ENCODE measurements at regions not wholly inside any gene's neighbourhood (a gene's known extent, or its start where the extent isn't known, plus 50 kb on each side); places are given as distances from the start of the nearest gene placed in this dataset.

GRCh38 chr7:25790963-25791362, 361.0 kb upstream of the NFE2L3 start:
- H3K4me1 ChIP-seq (ENCODE audit: low read length) = peaks cover 2% of the 10 kb centered on the region; the same call in 1 of the 2 replicates
- no peaks in the 10 kb centered on the region for H3K79me2 ChIP-seq (ENCODE audit: low read length)
- no peak overlapping the region for H3K4me2 ChIP-seq (ENCODE audit: low read depth, low read length, poor library complexity, severe bottlenecking)
- no peak overlapping the region for H3K27ac ChIP-seq (ENCODE audit: low read length)
- H4K20me1 ChIP-seq (ENCODE audit: insufficient read depth, low read depth, low read length) = no peaks in the 10 kb centered on the region
- no peaks in the 10 kb centered on the region for H3K9me3 ChIP-seq (ENCODE audit: low read length)
- no peak overlapping the region for H2AFZ ChIP-seq (ENCODE audit: low read length)
- DNase-seq = no peak
- H3K4me3 ChIP-seq (ENCODE audit: low read length) = no peak overlapping the region
- H3K36me3 ChIP-seq (ENCODE audit: insufficient read depth, low read length) = no peaks in the 10 kb centered on the region
- no peaks in the 10 kb centered on the region for H3K9me2 ChIP-seq (replicated peaks; ENCODE audit: insufficient read depth, low read length)
- no peak overlapping the region for H3K9ac ChIP-seq (ENCODE audit: low read length)
- no peaks in the 10 kb centered on the region for H3K27me3 ChIP-seq (ENCODE audit: low read length)

- Histone ChIP-seq H3K4me3 (ENCODE audit: low read length) (no peak overlapping the region), H4K20me1 (ENCODE audit: insufficient read depth, low read depth, low read length) (no peaks in the 10 kb centered on the region), H3K9ac (ENCODE audit: low read length) (no peak overlapping the region), H3K9me2 (replicated peaks; ENCODE audit: insufficient read depth, low read length) (no peaks in the 10 kb centered on the region), H3K4me1 (ENCODE audit: low read length) (peaks cover 3% of the 10 kb centered on the region; the same call in 1 of the 2 replicates), H3K27me3 (ENCODE audit: low read length) (no peaks in the 10 kb centered on the region), H3K4me2 (ENCODE audit: low read depth, low read length, poor library complexity, severe bottlenecking) (no peak overlapping the region), H3K36me3 (ENCODE audit: insufficient read depth, low read length) (no peaks in the 10 kb centered on the region), H2AFZ (ENCODE audit: low read length) (no peak overlapping the region; the same call in 1 of the 2 replicates), H3K79me2 (ENCODE audit: low read length) (no peaks in the 10 kb centered on the region), H3K9me3 (ENCODE audit: low read length) (no peaks in the 10 kb centered on the region), H3K27ac (ENCODE audit: low read length) (no peak overlapping the region)
- DNase-seq = no peak
Observed at GRCh38 chr7:25792586-25792985, 359.4 kb upstream of the NFE2L3 start.

GRCh38 chr7:25795824-25796235, 356.2 kb upstream of the NFE2L3 start:
- H3K9ac ChIP-seq (ENCODE audit: low read length) = peak overlapping the region; percentile 18; the same call in 1 of the 2 replicates
- H3K9me3 ChIP-seq (ENCODE audit: low read length) = no peaks in the 10 kb centered on the region
- H2AFZ ChIP-seq (ENCODE audit: low read length) = peak overlapping the region; percentile 77; the same call in 1 of the 2 replicates
- H4K20me1 ChIP-seq (ENCODE audit: insufficient read depth, low read depth, low read length) = no peaks in the 10 kb centered on the region
- peak overlapping the region; percentile 57 for H3K4me2 ChIP-seq (ENCODE audit: low read depth, low read length, poor library complexity, severe bottlenecking)
- H3K4me1 ChIP-seq (ENCODE audit: low read length) = peaks cover 3% of the 10 kb centered on the region; the same call in 1 of the 2 replicates
- no peak for DNase-seq
- no peaks in the 10 kb centered on the region for H3K9me2 ChIP-seq (replicated peaks; ENCODE audit: insufficient read depth, low read length)
- no peak overlapping the region for H3K27ac ChIP-seq (ENCODE audit: low read length)
- no peaks in the 10 kb centered on the region for H3K79me2 ChIP-seq (ENCODE audit: low read length)
- H3K27me3 ChIP-seq (ENCODE audit: low read length) = no peaks in the 10 kb centered on the region
- H3K4me3 ChIP-seq (ENCODE audit: low read length) = peak overlapping the region; percentile 23; the same call in 1 of the 2 replicates
- no peaks in the 10 kb centered on the region for H3K36me3 ChIP-seq (ENCODE audit: insufficient read depth, low read length)

GRCh38 chr7:25798344-25798743, 353.7 kb upstream of the NFE2L3 start:
- H3K4me1 ChIP-seq (ENCODE audit: low read length) = peaks cover 3% of the 10 kb centered on the region; the same call in 1 of the 2 replicates
- H3K4me3 ChIP-seq (ENCODE audit: low read length) = no peak overlapping the region
- no peak overlapping the region for H3K9ac ChIP-seq (ENCODE audit: low read length)
- no peaks in the 10 kb centered on the region for H3K36me3 ChIP-seq (ENCODE audit: insufficient read depth, low read length)
- no peaks in the 10 kb centered on the region for H4K20me1 ChIP-seq (ENCODE audit: insufficient read depth, low read depth, low read length)
- no peak overlapping the region for H3K27ac ChIP-seq (ENCODE audit: low read length)
- H3K79me2 ChIP-seq (ENCODE audit: low read length) = no peaks in the 10 kb centered on the region
- DNase-seq = no peak
- H3K4me2 ChIP-seq (ENCODE audit: low read depth, low read length, poor library complexity, severe bottlenecking) = no peak overlapping the region
- H3K27me3 ChIP-seq (ENCODE audit: low read length) = no peaks in the 10 kb centered on the region
- no peak overlapping the region for H2AFZ ChIP-seq (ENCODE audit: low read length)
- H3K9me3 ChIP-seq (ENCODE audit: low read length) = no peaks in the 10 kb centered on the region
- H3K9me2 ChIP-seq (replicated peaks; ENCODE audit: insufficient read depth, low read length) = no peaks in the 10 kb centered on the region

- Histone ChIP-seq H3K36me3 (ENCODE audit: insufficient read depth, low read length) (no peaks in the 10 kb centered on the region), H3K9me3 (ENCODE audit: low read length) (no peaks in the 10 kb centered on the region), H3K4me1 (ENCODE audit: low read length) (no peaks in the 10 kb centered on the region), H3K4me2 (ENCODE audit: low read depth, low read length, poor library complexity, severe bottlenecking) (no peak overlapping the region), H3K27me3 (ENCODE audit: low read length) (no peaks in the 10 kb centered on the region), H3K79me2 (ENCODE audit: low read length) (no peaks in the 10 kb centered on the region), H3K9ac (ENCODE audit: low read length) (no peak overlapping the region), H2AFZ (ENCODE audit: low read length) (no peak overlapping the region), H3K27ac (ENCODE audit: low read length) (no peak overlapping the region), H4K20me1 (ENCODE audit: insufficient read depth, low read depth, low read length) (no peaks in the 10 kb centered on the region), H3K9me2 (replicated peaks; ENCODE audit: insufficient read depth, low read length) (no peaks in the 10 kb centered on the region), H3K4me3 (ENCODE audit: low read length) (no peak overlapping the region)
- DNase-seq = no peak
Observed at GRCh38 chr7:25801214-25801613, 350.8 kb upstream of the NFE2L3 start.

- no peaks in the 10 kb centered on the region for H3K36me3 ChIP-seq (ENCODE audit: insufficient read depth, low read length)
- no peak overlapping the region for H3K4me2 ChIP-seq (ENCODE audit: low read depth, low read length, poor library complexity, severe bottlenecking)
- no peaks in the 10 kb centered on the region for H3K9me3 ChIP-seq (ENCODE audit: low read length)
- no peaks in the 10 kb centered on the region for H3K4me1 ChIP-seq (ENCODE audit: low read length)
- H3K4me3 ChIP-seq (ENCODE audit: low read length) = no peak overlapping the region
- H2AFZ ChIP-seq (ENCODE audit: low read length) = no peak overlapping the region
- no peak overlapping the region for H3K27ac ChIP-seq (ENCODE audit: low read length)
- no peak overlapping the region for H3K9ac ChIP-seq (ENCODE audit: low read length)
- no peaks in the 10 kb centered on the region for H3K9me2 ChIP-seq (replicated peaks; ENCODE audit: insufficient read depth, low read length)
- H3K27me3 ChIP-seq (ENCODE audit: low read length) = no peaks in the 10 kb centered on the region
- no peaks in the 10 kb centered on the region for H4K20me1 ChIP-seq (ENCODE audit: insufficient read depth, low read depth, low read length)
- DNase-seq = no peak
- no peaks in the 10 kb centered on the region for H3K79me2 ChIP-seq (ENCODE audit: low read length)
Observed at GRCh38 chr7:25802057-25802456, 349.9 kb upstream of the NFE2L3 start.

GRCh38 chr7:25802473-25802872, 349.5 kb upstream of the NFE2L3 start:
- H3K79me2 ChIP-seq (ENCODE audit: low read length) = no peaks in the 10 kb centered on the region
- no peak overlapping the region for H3K9ac ChIP-seq (ENCODE audit: low read length)
- no peaks in the 10 kb centered on the region for H4K20me1 ChIP-seq (ENCODE audit: insufficient read depth, low read depth, low read length)
- no peak overlapping the region for H3K4me2 ChIP-seq (ENCODE audit: low read depth, low read length, poor library complexity, severe bottlenecking)
- no peak overlapping the region for H3K27ac ChIP-seq (ENCODE audit: low read length)
- no peak overlapping the region for H3K4me3 ChIP-seq (ENCODE audit: low read length)
- no peak for DNase-seq
- H3K4me1 ChIP-seq (ENCODE audit: low read length) = no peaks in the 10 kb centered on the region
- no peaks in the 10 kb centered on the region for H3K36me3 ChIP-seq (ENCODE audit: insufficient read depth, low read length)
- no peak overlapping the region for H2AFZ ChIP-seq (ENCODE audit: low read length)
- H3K9me2 ChIP-seq (replicated peaks; ENCODE audit: insufficient read depth, low read length) = no peaks in the 10 kb centered on the region
- no peaks in the 10 kb centered on the region for H3K27me3 ChIP-seq (ENCODE audit: low read length)
- H3K9me3 ChIP-seq (ENCODE audit: low read length) = no peaks in the 10 kb centered on the region

GRCh38 chr7:25803117-25803887, 348.7 kb upstream of the NFE2L3 start:
- Histone ChIP-seq H3K4me2 (ENCODE audit: low read depth, low read length, poor library complexity, severe bottlenecking) (no peak overlapping the region), H3K9ac (ENCODE audit: low read length) (no peak overlapping the region), H3K9me3 (ENCODE audit: low read length) (no peaks in the 10 kb centered on the region), H4K20me1 (ENCODE audit: insufficient read depth, low read depth, low read length) (no peaks in the 10 kb centered on the region), H3K79me2 (ENCODE audit: low read length) (no peaks in the 10 kb centered on the region), H3K4me3 (ENCODE audit: low read length) (no peak overlapping the region), H2AFZ (ENCODE audit: low read length) (no peak overlapping the region), H3K27ac (ENCODE audit: low read length) (no peak overlapping the region), H3K9me2 (replicated peaks; ENCODE audit: insufficient read depth, low read length) (no peaks in the 10 kb centered on the region), H3K4me1 (ENCODE audit: low read length) (no peaks in the 10 kb centered on the region), H3K27me3 (ENCODE audit: low read length) (no peaks in the 10 kb centered on the region), H3K36me3 (ENCODE audit: insufficient read depth, low read length) (no peaks in the 10 kb centered on the region)
- no peak for DNase-seq
